AG04450 (cell line): ENCODE measurements at regions not wholly inside any gene's neighbourhood (a gene's known extent, or its start where the extent isn't known, plus 50 kb on each side); places are given as distances from the start of the nearest gene placed in this dataset.

ENCODE experiments used
- CTCF ChIA-PET: fragments of 300-600, 350-600 bp; formaldehyde crosslinking; extraction: SDS; loops from one replicate; lab custom pipeline; 2022; ENCODE audit warnings: antibody characterized with exemption, inconsistent platforms; lab: Charles Lee
- POLR2A ChIA-PET: fragments of 350-600 bp; formaldehyde crosslinking; extraction: SDS; loops from one replicate; lab custom pipeline; 2021; ENCODE audit warnings: antibody characterized with exemption, inconsistent platforms; lab: Yijun Ruan, JAX
- DNase-seq: peaks from one replicate; pipeline ENCODE4 v3.0.0-alpha.2; 2011; ENCODE audit warnings: low read depth, low spot score
- H3K27ac ChIP-seq: one replicate; pipeline ENCODE4 v1.5.1; 2012; ENCODE audit warnings: low read depth, low read length, control low read depth
- H3K27me3 ChIP-seq: one replicate; pipeline ENCODE4 v1.6.0; 2012; ENCODE audit warnings: low read length; ENCODE audit not compliant: control insufficient read depth, insufficient read depth
- H3K4me3 ChIP-seq: 2 replicates; pipeline ENCODE4 v1.5.1; 2011; ENCODE audit warnings: mild to moderate bottlenecking, low read depth, low read length, control low read depth
- H3K9me3 ChIP-seq: 2 replicates; pipeline ENCODE4 v1.5.1; 2012; ENCODE audit warnings: low read length; ENCODE audit not compliant: control insufficient read depth, insufficient read depth
- TF ChIP-seq, protein P1 (sequence below): IDR thresholded peaks from 2 replicates; pipeline ENCODE4 v1.5.1; 2011; ENCODE audit warnings: low read depth, low read length, control low read depth, inconsistent platforms

DNA sequence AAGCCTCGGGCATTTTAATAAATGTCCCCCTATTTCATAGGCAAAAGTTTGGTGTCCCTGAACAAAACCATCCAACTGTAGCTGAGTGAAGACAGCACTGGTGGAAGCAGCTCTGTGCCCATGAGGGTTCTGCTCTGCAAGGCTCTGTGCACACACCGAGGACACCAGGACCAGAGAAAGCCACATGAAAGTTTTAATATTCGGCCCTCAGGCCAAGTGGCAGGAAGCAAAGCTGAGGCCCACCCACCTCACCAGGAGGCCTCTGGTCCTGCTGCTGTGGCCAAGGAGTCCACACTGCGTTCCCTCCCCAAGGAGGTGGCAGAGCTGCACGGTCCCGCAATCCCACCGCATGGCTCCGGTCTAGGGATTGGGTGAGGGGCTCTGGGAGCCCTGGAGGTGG lies 62.6 kb upstream of the RPS6KA2 start:
- Histone ChIP-seq H3K9me3 (no peaks in the 10 kb centered on the region), H3K4me3 (no peak overlapping the region), H3K27me3 (peaks cover 11% of the 10 kb centered on the region), H3K27ac (no peak overlapping the region)
- no peak for DNase-seq
- POLR2A ChIA-PET = no interaction called here
- TF ChIP-seq, protein P1, sequence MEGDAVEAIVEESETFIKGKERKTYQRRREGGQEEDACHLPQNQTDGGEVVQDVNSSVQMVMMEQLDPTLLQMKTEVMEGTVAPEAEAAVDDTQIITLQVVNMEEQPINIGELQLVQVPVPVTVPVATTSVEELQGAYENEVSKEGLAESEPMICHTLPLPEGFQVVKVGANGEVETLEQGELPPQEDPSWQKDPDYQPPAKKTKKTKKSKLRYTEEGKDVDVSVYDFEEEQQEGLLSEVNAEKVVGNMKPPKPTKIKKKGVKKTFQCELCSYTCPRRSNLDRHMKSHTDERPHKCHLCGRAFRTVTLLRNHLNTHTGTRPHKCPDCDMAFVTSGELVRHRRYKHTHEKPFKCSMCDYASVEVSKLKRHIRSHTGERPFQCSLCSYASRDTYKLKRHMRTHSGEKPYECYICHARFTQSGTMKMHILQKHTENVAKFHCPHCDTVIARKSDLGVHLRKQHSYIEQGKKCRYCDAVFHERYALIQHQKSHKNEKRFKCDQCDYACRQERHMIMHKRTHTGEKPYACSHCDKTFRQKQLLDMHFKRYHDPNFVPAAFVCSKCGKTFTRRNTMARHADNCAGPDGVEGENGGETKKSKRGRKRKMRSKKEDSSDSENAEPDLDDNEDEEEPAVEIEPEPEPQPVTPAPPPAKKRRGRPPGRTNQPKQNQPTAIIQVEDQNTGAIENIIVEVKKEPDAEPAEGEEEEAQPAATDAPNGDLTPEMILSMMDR = no peak
- CTCF ChIA-PET = no interaction called here

- peaks cover 5% of the 10 kb centered on the region for H3K27me3 ChIP-seq
- H3K27ac ChIP-seq = no peak overlapping the region
- H3K9me3 ChIP-seq = no peaks in the 10 kb centered on the region
- DNase-seq = no peak
- TF ChIP-seq, protein P1 = no peak
- no peak overlapping the region for H3K4me3 ChIP-seq
- POLR2A ChIA-PET = no interaction called here
- CTCF ChIA-PET = no interaction called here
Observed at GRCh38 chr6:166688901-166689300, 61.9 kb upstream of the RPS6KA2 start.

- CTCF ChIA-PET = no interaction called here
- Histone ChIP-seq H3K9me3 (no peaks in the 10 kb centered on the region), H3K4me3 (no peak overlapping the region), H3K27me3 (peaks cover 5% of the 10 kb centered on the region), H3K27ac (no peak overlapping the region)
- TF ChIP-seq, protein P1 = no peak
- DNase-seq = no peak
- POLR2A ChIA-PET = no interaction called here
Observed at GRCh38 chr6:166687879-166688205, 60.8 kb upstream of the RPS6KA2 start.

DNA sequence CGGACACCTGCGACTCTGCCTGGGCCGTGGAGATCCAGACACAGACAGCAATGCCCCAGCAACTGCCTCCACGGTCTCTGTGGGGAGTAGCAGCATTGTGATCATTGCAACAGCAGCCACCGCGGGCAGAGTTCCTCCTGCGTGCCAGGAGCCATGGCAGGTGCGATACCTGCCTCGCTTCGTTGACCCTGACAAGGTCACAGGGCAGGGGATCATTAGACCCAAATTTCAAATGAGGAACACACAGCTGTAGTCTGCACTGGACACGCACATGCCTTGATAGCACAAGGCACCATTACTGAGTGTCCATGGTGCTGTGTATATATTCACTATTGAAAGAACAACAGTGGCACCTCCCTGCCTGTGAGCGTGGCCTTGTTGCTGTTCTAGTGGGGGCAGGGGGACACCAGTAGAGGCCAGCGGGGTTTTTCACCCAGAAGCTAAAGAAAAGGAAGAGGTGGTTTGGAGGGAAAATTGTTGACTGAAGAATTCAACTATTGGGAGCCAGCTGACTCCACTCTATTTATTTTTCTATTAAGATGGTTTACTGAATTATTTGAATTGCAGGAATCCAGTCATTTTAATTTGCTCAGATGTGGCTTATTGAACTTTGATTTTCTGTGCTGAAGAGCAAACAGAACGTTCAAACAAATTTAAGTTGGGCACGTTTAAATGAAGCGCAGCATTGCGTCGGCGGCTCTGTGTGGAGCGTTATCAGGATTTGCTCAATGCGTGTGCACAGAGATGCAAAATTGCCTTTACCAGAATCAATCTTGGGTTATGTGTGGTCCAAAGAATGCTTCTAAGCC lies 60.2 kb upstream of the RPS6KA2 start:
- ChIA-PET CTCF (no interaction called here), POLR2A (no interaction called here)
- no peak for DNase-seq
- H3K9me3 ChIP-seq = no peaks in the 10 kb centered on the region
- H3K27me3 ChIP-seq = peaks cover 5% of the 10 kb centered on the region
- no peak overlapping the region for H3K27ac ChIP-seq
- no peak overlapping the region for H3K4me3 ChIP-seq
- TF ChIP-seq, protein P1 = no peak

- POLR2A ChIA-PET = no interaction called here
- TF ChIP-seq, protein P1 = no peak
Observed at GRCh38 chr6:166686317-166686716, 59.3 kb upstream of the RPS6KA2 start.

More at GRCh38 chr6:166686317-166686716, 59.3 kb upstream of the RPS6KA2 start:
- no peak overlapping the region for H3K27ac ChIP-seq
- DNase-seq = no peak
- no peak overlapping the region for H3K4me3 ChIP-seq
- no peaks in the 10 kb centered on the region for H3K9me3 ChIP-seq
- H3K27me3 ChIP-seq = peaks cover 5% of the 10 kb centered on the region
- CTCF ChIA-PET = no interaction called here
